ENCODE measurements at regions not wholly inside any gene's neighbourhood (a gene's known extent, or its start where the extent isn't known, plus 50 kb on each side); places are given as distances from the start of the nearest gene placed in this dataset.

DNA sequence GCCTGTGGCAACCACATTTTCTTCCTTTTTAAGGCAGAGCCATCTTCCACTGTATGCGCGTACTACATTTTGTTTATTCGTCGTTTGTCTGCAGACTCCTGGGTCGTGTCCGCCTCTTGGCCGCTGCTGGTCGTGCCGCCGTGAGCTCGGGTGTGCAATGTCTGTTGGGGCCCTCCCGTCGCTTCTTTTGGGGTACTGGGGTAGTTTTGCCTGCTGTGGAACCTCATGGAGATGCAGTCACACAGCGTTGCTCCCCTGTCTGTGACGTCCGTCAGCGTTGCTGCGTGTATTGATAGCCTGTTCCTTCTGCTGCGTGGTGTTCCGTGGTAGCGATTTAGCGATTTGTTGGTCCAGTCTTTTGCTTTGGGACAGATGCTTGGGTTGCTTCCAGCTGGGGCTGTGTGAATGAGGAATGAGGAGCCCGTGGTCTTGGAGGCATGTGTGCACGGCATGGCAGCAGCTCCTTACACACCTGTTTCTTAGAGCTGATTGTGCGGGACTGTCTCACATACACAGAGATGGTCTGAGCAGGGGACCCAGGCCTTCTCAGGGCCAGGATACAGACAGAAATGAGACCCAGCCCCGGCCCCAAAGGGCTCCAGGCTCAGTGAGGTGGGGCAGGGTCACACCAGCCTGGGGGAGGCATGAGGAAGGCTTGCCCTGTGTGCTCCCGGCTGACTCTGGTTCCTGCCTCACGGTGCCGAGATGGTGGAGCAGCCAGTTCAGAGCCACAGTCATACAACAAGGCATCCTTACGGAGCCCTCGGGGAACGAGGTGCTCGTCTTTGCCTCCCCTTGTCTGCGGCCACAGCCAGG, 78.4 kb upstream of the GSE1 start:
- TF ChIP-seq, protein P1, sequence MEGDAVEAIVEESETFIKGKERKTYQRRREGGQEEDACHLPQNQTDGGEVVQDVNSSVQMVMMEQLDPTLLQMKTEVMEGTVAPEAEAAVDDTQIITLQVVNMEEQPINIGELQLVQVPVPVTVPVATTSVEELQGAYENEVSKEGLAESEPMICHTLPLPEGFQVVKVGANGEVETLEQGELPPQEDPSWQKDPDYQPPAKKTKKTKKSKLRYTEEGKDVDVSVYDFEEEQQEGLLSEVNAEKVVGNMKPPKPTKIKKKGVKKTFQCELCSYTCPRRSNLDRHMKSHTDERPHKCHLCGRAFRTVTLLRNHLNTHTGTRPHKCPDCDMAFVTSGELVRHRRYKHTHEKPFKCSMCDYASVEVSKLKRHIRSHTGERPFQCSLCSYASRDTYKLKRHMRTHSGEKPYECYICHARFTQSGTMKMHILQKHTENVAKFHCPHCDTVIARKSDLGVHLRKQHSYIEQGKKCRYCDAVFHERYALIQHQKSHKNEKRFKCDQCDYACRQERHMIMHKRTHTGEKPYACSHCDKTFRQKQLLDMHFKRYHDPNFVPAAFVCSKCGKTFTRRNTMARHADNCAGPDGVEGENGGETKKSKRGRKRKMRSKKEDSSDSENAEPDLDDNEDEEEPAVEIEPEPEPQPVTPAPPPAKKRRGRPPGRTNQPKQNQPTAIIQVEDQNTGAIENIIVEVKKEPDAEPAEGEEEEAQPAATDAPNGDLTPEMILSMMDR (IDR thresholded peaks at IDR 0.05) = no peak

DNA sequence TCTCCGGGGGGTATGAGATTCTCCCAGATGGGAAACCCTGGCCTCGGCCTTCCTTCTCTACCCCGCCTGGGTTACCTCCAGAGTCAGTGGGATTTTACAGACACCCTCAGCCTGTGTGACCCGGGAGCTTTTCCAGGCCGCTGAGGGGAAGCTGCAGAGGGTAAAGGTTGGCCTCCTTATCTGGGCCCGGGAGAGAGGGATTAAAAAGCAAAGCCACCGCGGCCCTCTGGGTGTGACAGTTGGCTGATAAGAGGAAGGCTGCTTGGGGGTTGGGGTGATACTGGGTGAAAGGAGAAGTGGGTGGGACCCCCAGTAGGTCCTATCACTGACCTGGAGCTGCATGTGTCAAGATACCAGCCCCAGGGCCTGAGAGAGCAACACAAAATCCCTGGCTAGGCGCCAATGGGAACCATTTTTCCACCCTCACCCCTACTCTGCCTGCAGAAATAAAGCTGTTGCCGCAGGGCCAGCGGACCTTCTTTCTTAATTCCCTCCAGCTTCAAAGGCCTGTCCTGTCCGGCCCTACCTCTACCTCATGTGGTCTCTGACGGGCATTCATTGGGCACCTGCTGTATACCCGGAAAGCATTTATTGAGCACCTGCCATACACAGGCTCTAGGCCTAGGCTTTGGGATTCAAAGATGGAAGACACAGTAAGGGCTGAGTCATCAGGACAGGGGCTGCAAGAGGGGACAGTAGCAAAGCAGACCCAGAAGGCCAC, 77.6 kb upstream of the GSE1 start:
- TF ChIP-seq, protein P1 (IDR thresholded peaks at IDR 0.05) = no peak

DNA sequence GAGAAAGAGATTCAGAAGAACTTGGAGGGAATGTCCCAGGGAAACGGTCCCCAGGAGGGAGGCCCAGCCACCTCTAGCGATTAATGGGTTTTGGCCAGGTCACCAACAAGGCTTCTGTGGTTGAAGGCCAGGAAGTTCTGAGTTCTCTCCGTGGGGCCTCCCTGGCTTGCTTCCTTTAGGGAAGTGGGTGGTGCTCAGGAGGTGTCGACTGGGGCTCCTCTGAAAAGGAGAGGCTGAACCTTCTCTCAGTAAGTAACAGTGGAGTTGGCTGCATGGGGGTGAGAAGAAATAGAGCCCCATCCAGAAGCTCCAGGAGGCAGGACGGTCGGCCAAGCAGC, 77.1 kb upstream of the GSE1 start:
- TF ChIP-seq, protein P1 (IDR thresholded peaks at IDR 0.05) = no peak

DNA sequence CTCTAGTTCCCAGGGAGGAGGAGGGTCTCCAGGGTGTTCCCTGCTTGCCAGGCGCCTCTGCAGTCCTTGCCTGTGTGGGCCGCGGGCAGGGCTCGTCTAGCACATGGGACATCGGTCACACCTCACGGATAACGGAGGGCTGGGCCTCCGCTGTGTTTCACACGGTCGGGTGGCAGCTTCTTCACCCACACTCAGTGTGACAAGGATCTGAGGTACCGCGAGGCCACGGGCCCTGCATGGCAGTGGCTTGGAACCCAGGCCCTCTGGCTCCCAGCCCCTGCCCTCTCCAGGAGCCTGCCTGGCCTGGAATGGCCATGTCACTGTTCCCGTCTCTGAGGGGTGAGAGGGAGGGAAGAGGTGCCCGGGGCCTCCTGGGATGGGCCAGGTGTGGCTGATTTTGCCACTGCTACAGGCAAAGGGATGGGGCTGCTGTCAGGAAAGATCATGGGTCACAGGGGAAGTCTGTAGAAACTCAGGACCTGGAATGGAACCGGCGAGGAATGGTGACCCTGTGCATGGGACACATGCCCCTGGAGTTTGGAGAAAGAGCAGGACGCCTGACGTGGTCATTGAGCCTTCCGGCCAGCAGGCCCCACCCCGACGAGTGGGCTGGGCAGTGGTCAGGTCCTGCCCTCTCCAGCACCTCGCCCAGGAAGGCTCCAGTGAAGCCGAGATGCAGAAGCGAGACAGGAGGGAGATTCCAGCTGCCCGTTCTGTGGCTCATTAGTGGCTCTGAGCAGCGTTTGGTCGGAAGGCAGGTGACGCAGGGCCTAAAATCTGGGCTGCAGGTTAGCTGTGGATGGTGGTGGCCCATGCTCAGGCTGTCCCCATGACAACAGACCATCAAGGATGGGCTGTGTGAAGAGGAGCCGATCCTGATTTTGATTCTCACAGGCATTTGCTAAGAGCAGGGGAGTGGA, 76.5 kb upstream of the GSE1 start:
- TF ChIP-seq, protein P1 (IDR thresholded peaks at IDR 0.05) = no peak

DNA sequence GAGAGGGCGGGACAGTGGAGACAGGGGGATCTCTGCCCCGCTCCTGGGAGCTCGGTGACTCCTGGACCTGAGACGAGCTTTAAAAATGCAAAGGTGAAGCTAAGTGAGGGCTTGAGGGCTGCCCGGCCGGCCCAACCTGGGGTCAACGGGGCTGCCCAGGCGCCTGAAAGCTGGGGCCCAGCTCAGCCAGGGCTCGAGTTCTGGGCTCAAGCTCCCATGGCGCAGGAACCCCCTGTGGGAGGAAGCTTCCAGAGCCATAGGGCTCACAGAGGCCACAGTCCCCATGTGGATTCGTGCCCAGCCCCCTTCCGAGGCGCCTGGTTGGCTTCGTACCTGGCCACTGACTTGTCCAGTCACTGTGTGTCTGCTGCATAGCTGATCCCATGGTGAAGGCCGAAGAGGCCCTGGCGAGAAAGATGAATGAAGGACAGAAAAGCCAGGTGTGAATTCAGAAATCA, 75.8 kb upstream of the GSE1 start:
- TF ChIP-seq, protein P1 (IDR thresholded peaks at IDR 0.05) = no peak

DNA sequence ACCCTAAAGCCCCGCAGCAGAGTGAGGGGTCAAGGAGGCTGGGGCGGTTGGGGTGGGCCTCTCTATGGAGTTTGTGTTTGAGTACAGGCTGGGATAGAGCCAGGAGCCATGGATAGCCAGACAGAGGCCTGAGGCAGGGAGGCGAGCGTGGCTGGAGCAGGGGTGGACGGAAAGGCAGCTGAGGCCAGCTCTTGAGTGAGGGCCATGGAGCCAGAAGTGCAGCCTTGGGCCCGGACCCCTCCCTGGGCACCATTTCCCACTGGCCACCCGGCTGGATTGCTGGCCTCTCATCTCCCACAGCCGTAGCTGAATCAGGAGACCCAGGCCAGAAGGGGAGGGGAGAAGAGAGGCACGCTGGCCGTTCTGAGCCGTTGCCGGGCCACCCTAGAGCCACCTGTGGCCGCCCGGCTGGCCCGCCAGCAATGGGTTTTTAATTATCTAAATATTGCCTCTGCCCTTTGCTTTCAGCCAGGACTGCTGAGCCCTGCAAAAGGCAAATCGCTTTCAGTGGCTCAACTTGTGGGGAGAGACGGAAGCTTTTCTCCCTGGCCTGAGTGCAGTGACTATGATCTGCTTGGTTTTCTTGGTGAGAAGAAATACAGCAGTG, 75.2 kb upstream of the GSE1 start:
- TF ChIP-seq, protein P1 (IDR thresholded peaks at IDR 0.05) = no peak

DNA sequence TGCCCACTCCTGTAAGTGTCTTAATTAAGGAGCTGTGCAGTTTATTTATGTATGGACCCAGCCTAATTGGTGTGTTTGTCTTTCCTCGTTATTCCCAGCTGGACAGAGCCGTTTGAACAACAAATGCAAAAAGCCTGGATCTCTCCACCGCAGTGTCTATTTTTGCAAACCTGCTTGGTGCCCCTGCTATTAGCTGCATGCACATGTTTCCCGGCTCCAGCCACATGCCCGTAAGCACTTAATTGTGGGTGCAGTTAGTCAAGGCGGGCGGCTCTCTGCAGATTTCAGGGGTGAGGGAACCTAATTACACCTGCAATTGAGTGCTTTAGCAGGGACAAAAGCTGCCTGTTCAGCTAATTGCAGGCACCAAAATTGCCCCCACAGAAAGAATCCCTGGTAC, 74.0 kb upstream of the GSE1 start:
- TF ChIP-seq, protein P1 (IDR thresholded peaks at IDR 0.05) = no peak

Measured in LNCAP (cell line).